Neuron (in vitro differentiated cells): ENCODE measurements at regions not wholly inside any gene's neighbourhood (a gene's known extent, or its start where the extent isn't known, plus 50 kb on each side); places are given as distances from the start of the nearest gene placed in this dataset.

Experiments
- H2AFZ ChIP-seq: one replicate; pipeline ENCODE4 v1.6.1; 2013; ENCODE audit warnings: low read depth, mild to moderate bottlenecking, inconsistent platforms, low read length, moderate library complexity
- H3K27me3 ChIP-seq: one replicate; pipeline ENCODE4 v1.6.1; 2013; ENCODE audit warnings: low read length; ENCODE audit not compliant: insufficient read depth
- H3K36me3 ChIP-seq: one replicate; pipeline ENCODE4 v1.6.1; 2013; ENCODE audit warnings: low read length; ENCODE audit not compliant: insufficient read depth
- H3K4me1 ChIP-seq: one replicate; pipeline ENCODE4 v1.6.1; 2013; ENCODE audit warnings: low read length; ENCODE audit not compliant: insufficient read depth
- H3K4me3 ChIP-seq: 2 replicates; pipeline ENCODE4 v1.5.1; 2013; ENCODE audit warnings: mild to moderate bottlenecking, low read length, moderate library complexity
- H3K9me3 ChIP-seq: one replicate; pipeline ENCODE4 v1.6.1; 2013; ENCODE audit warnings: low read length

DNA sequence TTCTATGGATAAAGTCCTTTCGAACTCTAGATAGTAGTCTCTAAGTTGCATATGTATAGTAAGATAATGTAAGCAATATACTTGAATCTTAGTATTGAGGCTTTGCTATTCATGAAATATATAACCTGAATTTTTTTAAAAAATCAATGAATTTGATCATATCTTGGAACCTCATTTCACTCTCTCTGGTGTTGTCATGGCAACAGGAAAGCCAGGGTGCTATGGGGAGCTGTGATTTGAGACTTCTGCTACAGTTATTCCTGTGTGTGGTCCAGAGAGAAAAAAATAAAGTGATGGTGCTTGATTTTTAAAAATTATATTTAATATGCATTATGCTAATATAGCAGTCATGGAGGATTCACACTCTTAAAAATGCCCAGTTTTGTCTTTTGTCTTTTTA lies 508.0 kb downstream of the SNAPC1 start:
- no peaks in the 10 kb centered on the region for H3K9me3 ChIP-seq
- no peaks in the 10 kb centered on the region for H3K36me3 ChIP-seq

DNA sequence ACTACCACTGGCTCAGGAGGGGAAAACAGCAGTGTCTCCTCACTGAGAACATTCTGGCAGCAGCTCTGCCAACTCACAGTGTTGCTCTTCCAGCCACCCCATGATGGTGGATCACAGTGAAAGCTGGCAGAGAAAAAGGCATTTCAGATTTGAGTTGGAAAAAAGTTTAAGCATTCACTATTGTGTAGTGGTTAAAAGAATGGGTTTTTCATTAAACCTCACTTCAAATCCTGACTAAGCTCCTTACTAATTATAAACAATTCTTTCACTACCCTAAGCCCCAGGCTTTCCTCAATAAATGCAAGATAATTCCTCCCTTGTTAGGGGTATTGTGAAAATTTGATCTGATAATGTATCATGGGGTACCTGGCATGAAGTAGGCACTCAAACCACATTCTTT lies 518.1 kb downstream of the SNAPC1 start:
- no peaks in the 10 kb centered on the region for H3K36me3 ChIP-seq
- no peaks in the 10 kb centered on the region for H3K9me3 ChIP-seq
- no peak overlapping the region for H3K4me3 ChIP-seq
- H3K4me1 ChIP-seq, result no peaks in the 10 kb centered on the region
- no peak overlapping the region for H2AFZ ChIP-seq
- no peaks in the 10 kb centered on the region for H3K27me3 ChIP-seq

More for the DNA sequence above, 508.0 kb downstream of the SNAPC1 start:
- Histone ChIP-seq H3K4me1 (no peaks in the 10 kb centered on the region), H3K27me3 (no peaks in the 10 kb centered on the region), H3K4me3 (no peak overlapping the region), H2AFZ (no peak overlapping the region)

DNA sequence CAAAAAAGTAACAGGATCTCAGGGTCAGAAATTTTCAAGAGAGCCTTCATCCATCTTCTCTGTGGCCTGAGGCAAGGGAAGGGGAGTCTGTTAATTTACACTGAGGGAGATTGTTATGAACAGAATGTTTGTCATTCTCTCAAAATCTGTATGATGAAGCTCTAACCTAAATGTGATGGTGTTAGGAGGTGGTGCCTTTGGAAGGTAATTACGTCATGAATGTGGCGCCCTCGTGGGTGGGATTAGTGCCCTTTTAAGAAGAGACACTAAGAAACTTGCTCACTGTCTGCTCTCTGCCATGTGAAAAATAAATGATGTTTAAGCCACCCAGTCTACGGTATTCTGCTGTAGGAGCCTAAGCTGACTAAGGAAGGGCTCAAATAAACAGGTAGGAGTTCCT lies 521.6 kb downstream of the SNAPC1 start:
- no peaks in the 10 kb centered on the region for H3K4me1 ChIP-seq
- no peaks in the 10 kb centered on the region for H3K27me3 ChIP-seq
- no peak overlapping the region for H2AFZ ChIP-seq
- H3K9me3 ChIP-seq, result no peaks in the 10 kb centered on the region
- H3K4me3 ChIP-seq, result no peak overlapping the region
- no peaks in the 10 kb centered on the region for H3K36me3 ChIP-seq

- Histone ChIP-seq H3K4me3 (no peak overlapping the region), H3K9me3 (no peaks in the 10 kb centered on the region), H3K27me3 (no peaks in the 10 kb centered on the region), H2AFZ (no peak overlapping the region), H3K4me1 (no peaks in the 10 kb centered on the region), H3K36me3 (no peaks in the 10 kb centered on the region)
Measured at GRCh38 chr14:62289471-62289870, 527.3 kb downstream of the SNAPC1 start.

GRCh38 chr14:62301080-62301479 lies 538.9 kb downstream of the SNAPC1 start:
- H3K27me3 ChIP-seq, result no peaks in the 10 kb centered on the region
- no peaks in the 10 kb centered on the region for H3K9me3 ChIP-seq
- no peak overlapping the region for H3K4me3 ChIP-seq
- H2AFZ ChIP-seq, result no peak overlapping the region
- H3K4me1 ChIP-seq, result no peaks in the 10 kb centered on the region
- H3K36me3 ChIP-seq, result no peaks in the 10 kb centered on the region

DNA sequence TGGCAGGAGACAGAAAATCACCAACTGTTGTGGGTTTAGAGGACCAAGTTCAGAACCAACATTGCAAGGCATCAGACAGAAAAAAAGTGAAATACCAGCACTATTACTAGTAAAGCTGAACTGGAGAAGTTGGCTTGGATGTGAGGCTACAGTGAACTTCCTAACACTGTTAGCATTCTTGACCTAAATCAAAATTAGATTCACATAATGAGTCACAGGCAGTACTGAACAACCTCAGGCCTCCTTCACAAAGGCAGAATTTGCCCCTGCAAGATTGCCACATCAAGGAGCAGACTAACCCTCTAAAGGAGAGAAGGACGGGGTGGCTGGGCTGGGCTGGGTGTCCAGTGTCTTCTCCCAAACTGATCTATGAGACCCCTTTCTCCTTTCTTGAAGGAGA lies 539.7 kb downstream of the SNAPC1 start:
- no peaks in the 10 kb centered on the region for H3K36me3 ChIP-seq
- H3K4me1 ChIP-seq, result no peaks in the 10 kb centered on the region
- H2AFZ ChIP-seq, result no peak overlapping the region
- no peaks in the 10 kb centered on the region for H3K27me3 ChIP-seq
- H3K4me3 ChIP-seq, result no peak overlapping the region
- no peaks in the 10 kb centered on the region for H3K9me3 ChIP-seq

- no peaks in the 10 kb centered on the region for H3K27me3 ChIP-seq
- H3K4me3 ChIP-seq, result no peak overlapping the region
- H3K36me3 ChIP-seq, result no peaks in the 10 kb centered on the region
- H3K4me1 ChIP-seq, result no peaks in the 10 kb centered on the region
- no peaks in the 10 kb centered on the region for H3K9me3 ChIP-seq
- no peak overlapping the region for H2AFZ ChIP-seq
Measured at GRCh38 chr14:62303437-62303836, 541.2 kb downstream of the SNAPC1 start.

DNA sequence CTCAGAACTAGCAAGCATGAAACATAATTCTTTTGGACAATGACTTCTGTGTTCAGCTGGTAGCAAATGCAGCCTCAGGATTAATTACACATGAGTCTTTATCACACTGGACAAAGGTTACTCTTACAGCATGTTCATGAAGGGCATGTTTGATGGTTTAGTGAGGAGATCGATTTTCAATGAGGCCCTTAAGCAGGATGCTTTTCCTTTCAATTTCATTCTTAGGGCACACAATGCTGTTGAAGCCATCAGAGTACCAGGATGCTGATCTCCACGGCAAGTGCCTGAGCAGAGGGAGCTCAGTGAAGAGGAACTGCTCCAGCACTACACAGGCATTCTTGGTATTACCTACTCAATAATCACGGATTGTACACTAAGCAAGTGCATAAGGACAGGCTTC lies 542.0 kb downstream of the SNAPC1 start:
- no peak overlapping the region for H2AFZ ChIP-seq
- H3K4me3 ChIP-seq, result no peak overlapping the region
- H3K27me3 ChIP-seq, result no peaks in the 10 kb centered on the region
- no peaks in the 10 kb centered on the region for H3K9me3 ChIP-seq
- H3K36me3 ChIP-seq, result no peaks in the 10 kb centered on the region
- no peaks in the 10 kb centered on the region for H3K4me1 ChIP-seq

- no peaks in the 10 kb centered on the region for H3K27me3 ChIP-seq
- no peak overlapping the region for H2AFZ ChIP-seq
- H3K9me3 ChIP-seq, result no peaks in the 10 kb centered on the region
- H3K4me1 ChIP-seq, result no peaks in the 10 kb centered on the region
- no peak overlapping the region for H3K4me3 ChIP-seq
- H3K36me3 ChIP-seq, result no peaks in the 10 kb centered on the region
Measured at GRCh38 chr14:62307844-62308243, 545.6 kb downstream of the SNAPC1 start.

GRCh38 chr14:62308316-62308715 lies 546.1 kb downstream of the SNAPC1 start:
- Histone ChIP-seq H3K36me3 (no peaks in the 10 kb centered on the region), H2AFZ (no peak overlapping the region)

DNA sequence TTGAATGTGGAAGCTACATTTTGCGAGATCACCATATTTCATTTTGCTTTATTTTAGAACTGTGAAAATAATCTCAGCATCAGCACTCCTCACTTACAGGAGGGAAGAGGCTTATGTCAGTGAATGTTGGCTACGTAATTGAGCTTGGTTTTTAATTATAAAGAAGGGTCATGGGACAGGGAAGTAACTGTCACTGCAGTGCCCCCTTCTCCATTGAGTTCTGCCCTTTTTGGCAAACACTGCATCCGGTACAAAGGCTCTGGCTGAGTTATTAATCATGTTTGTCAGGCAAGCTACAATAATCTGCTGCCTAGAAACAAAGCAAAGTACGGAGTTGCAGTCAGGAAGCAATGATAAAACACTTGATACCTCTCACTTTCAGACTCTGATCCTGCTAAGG lies 546.7 kb downstream of the SNAPC1 start:
- no peaks in the 10 kb centered on the region for H3K4me1 ChIP-seq
- no peaks in the 10 kb centered on the region for H3K9me3 ChIP-seq
- H3K27me3 ChIP-seq, result no peaks in the 10 kb centered on the region
- H3K4me3 ChIP-seq, result no peak overlapping the region
- no peaks in the 10 kb centered on the region for H3K36me3 ChIP-seq
- H2AFZ ChIP-seq, result no peak overlapping the region

More at GRCh38 chr14:62308316-62308715, 546.1 kb downstream of the SNAPC1 start:
- H3K4me1 ChIP-seq, result no peaks in the 10 kb centered on the region
- no peaks in the 10 kb centered on the region for H3K9me3 ChIP-seq
- H3K4me3 ChIP-seq, result no peak overlapping the region
- no peaks in the 10 kb centered on the region for H3K27me3 ChIP-seq

DNA sequence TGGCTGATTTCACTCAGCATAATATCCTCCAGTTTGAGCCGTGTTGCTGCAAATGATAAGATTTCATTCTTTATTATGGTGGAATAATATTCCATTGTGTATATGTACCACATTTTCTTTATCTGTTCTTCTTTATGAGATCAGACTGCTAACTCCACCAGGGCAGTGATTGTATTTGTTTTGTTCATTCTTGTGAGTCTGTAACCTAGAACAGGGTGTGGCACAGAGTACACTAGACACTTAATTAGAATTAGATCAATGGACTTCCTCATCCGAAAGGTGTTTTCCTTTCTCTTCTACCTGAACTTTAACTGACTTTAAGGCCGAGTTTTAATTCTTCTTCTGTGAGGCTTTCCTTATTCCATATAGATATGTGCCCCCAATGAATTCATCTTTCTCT lies 551.0 kb downstream of the SNAPC1 start:
- no peaks in the 10 kb centered on the region for H3K27me3 ChIP-seq
- no peak overlapping the region for H2AFZ ChIP-seq
- H3K4me1 ChIP-seq, result no peaks in the 10 kb centered on the region
- H3K4me3 ChIP-seq, result no peak overlapping the region
- no peaks in the 10 kb centered on the region for H3K9me3 ChIP-seq
- no peaks in the 10 kb centered on the region for H3K36me3 ChIP-seq

DNA sequence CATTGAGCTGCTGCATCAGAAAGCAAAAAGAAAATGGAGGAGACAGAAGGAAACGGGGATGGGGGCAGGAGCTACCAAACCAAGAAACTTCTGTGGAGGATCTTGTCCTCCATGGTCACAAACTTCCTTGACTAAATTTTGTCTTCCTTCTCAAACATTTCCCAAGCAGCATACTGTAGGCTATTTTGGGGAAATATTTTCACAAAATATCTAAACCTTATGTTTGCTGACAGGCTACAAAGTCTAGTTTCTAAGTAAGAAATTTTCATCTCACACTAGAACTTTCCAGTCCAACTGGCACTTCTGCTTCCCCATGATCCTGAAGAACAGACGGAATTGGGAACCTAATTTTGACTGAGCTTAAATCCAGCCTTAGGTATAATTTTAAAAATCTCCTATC lies 552.0 kb downstream of the SNAPC1 start:
- Histone ChIP-seq H2AFZ (no peak overlapping the region), H3K9me3 (no peaks in the 10 kb centered on the region), H3K36me3 (no peaks in the 10 kb centered on the region), H3K4me3 (no peak overlapping the region), H3K4me1 (no peaks in the 10 kb centered on the region), H3K27me3 (no peaks in the 10 kb centered on the region)

- no peaks in the 10 kb centered on the region for H3K27me3 ChIP-seq
- no peak overlapping the region for H3K4me3 ChIP-seq
- H3K9me3 ChIP-seq, result no peaks in the 10 kb centered on the region
- H3K36me3 ChIP-seq, result no peaks in the 10 kb centered on the region
- H2AFZ ChIP-seq, result no peak overlapping the region
- H3K4me1 ChIP-seq, result no peaks in the 10 kb centered on the region
Measured at GRCh38 chr14:62314871-62315270, 552.7 kb downstream of the SNAPC1 start.
